Neural crest cell (in vitro differentiated cells): ENCODE measurements at regions not wholly inside any gene's neighbourhood (a gene's known extent, or its start where the extent isn't known, plus 50 kb on each side); places are given as distances from the start of the nearest gene placed in this dataset.

ENCODE experiments used
- DNase-seq: peaks from one replicate; pipeline ENCODE4 v3.0.0; 2021; ENCODE audit warnings: low read depth, mixed read lengths, low spot score
- H3K27ac Mint-ChIP-seq: one replicate; pipeline ENCODE4 v1.8.0; 2021; ENCODE audit warnings: mild to moderate bottlenecking, mixed read lengths; ENCODE audit not compliant: unreplicated experiment
- H3K27me3 Mint-ChIP-seq: 2 replicates; pipeline ENCODE4 v1.8.0; 2021; ENCODE audit warnings: low read depth, mild to moderate bottlenecking, mixed read lengths
- H3K36me3 Mint-ChIP-seq: 2 replicates; pipeline ENCODE4 v1.8.0; 2021; ENCODE audit warnings: low read depth, mild to moderate bottlenecking, mixed read lengths
- H3K4me1 Mint-ChIP-seq: 2 replicates; pipeline ENCODE4 v1.8.0; 2021; ENCODE audit warnings: mixed read lengths
- H3K4me3 Mint-ChIP-seq: one replicate; pipeline ENCODE4 v1.8.0; 2021; ENCODE audit warnings: mild to moderate bottlenecking, mixed read lengths
- H3K9me3 Mint-ChIP-seq: 2 replicates; pipeline ENCODE4 v1.8.0; 2021; ENCODE audit warnings: mixed read lengths
- CTCF ChIP-seq: fragments of 200-600 bp; sonication (generic); conservative IDR thresholded peaks from 2 replicates; pipeline ENCODE4 v1.5.0; 2021; ENCODE audit warnings: antibody characterized with exemption, mild to moderate bottlenecking

- H3K36me3 Mint-ChIP-seq: peaks cover 9% of the 10 kb centered on the region
- H3K4me1 Mint-ChIP-seq: peaks cover 66% of the 10 kb centered on the region
- no peak for TF ChIP-seq CTCF
- H3K27me3 Mint-ChIP-seq: no peaks in the 10 kb centered on the region
- no peak overlapping the region for H3K4me3 Mint-ChIP-seq
- H3K27ac Mint-ChIP-seq: no peak overlapping the region
- no peaks in the 10 kb centered on the region for H3K9me3 Mint-ChIP-seq
- DNase-seq: no peak
These were observed 243.3 kb downstream of the LOXHD1 start for GRCh38 chr18:46413684-46414083.

- Mint-ChIP-seq H3K27ac (no peak overlapping the region), H3K27me3 (no peaks in the 10 kb centered on the region), H3K9me3 (no peaks in the 10 kb centered on the region), H3K36me3 (peaks cover 9% of the 10 kb centered on the region), H3K4me1 (peaks cover 72% of the 10 kb centered on the region), H3K4me3 (no peak overlapping the region)
- no peak for DNase-seq
- TF ChIP-seq CTCF: no peak
These were observed 242.2 kb downstream of the LOXHD1 start for GRCh38 chr18:46414863-46415262.

- Mint-ChIP-seq H3K4me3 (peak overlapping the region; percentile 1), H3K36me3 (peaks cover 8% of the 10 kb centered on the region), H3K27me3 (no peaks in the 10 kb centered on the region), H3K4me1 (peaks cover 74% of the 10 kb centered on the region), H3K27ac (no peak overlapping the region), H3K9me3 (no peaks in the 10 kb centered on the region)
- DNase-seq: no peak
- TF ChIP-seq CTCF: no peak
These were observed 241.3 kb downstream of the LOXHD1 start for GRCh38 chr18:46415532-46416252.

GRCh38 chr18:46416706-46417638 is 240.0 kb downstream of the LOXHD1 start:
- H3K27me3 Mint-ChIP-seq: no peaks in the 10 kb centered on the region
- no peaks in the 10 kb centered on the region for H3K9me3 Mint-ChIP-seq
- no peak overlapping the region for H3K4me3 Mint-ChIP-seq
- peaks cover 2% of the 10 kb centered on the region for H3K36me3 Mint-ChIP-seq
- H3K4me1 Mint-ChIP-seq: peaks cover 66% of the 10 kb centered on the region
- no peak for TF ChIP-seq CTCF
- no peak overlapping the region for H3K27ac Mint-ChIP-seq
- DNase-seq: no peak

GRCh38 chr18:46418663-46419260 is 238.3 kb downstream of the LOXHD1 start:
- no peak for DNase-seq
- H3K27me3 Mint-ChIP-seq: no peaks in the 10 kb centered on the region
- H3K9me3 Mint-ChIP-seq: no peaks in the 10 kb centered on the region
- H3K4me1 Mint-ChIP-seq: peaks cover 63% of the 10 kb centered on the region
- peaks cover 6% of the 10 kb centered on the region for H3K36me3 Mint-ChIP-seq
- peak overlapping the region; percentile 47 for H3K27ac Mint-ChIP-seq
- no peak overlapping the region for H3K4me3 Mint-ChIP-seq
- no peak for TF ChIP-seq CTCF
